ENCODE measurements at regions not wholly inside any gene's neighbourhood (a gene's known extent, or its start where the extent isn't known, plus 50 kb on each side); places are given as distances from the start of the nearest gene placed in this dataset.

GRCh38 chr1:217150366-217150765 is 427.1 kb upstream of the ESRRG start:
- no peaks in the 10 kb centered on the region for H3K4me1 ChIP-seq
- no peak overlapping the region for H3K27ac ChIP-seq
- intact Hi-C loops (cut with DNase I): no loop called here
- no peak overlapping the region for H3K4me3 ChIP-seq
- no peak for TF ChIP-seq POLR2A (IDR thresholded peaks at IDR 0.05)
- TF ChIP-seq, protein P1, sequence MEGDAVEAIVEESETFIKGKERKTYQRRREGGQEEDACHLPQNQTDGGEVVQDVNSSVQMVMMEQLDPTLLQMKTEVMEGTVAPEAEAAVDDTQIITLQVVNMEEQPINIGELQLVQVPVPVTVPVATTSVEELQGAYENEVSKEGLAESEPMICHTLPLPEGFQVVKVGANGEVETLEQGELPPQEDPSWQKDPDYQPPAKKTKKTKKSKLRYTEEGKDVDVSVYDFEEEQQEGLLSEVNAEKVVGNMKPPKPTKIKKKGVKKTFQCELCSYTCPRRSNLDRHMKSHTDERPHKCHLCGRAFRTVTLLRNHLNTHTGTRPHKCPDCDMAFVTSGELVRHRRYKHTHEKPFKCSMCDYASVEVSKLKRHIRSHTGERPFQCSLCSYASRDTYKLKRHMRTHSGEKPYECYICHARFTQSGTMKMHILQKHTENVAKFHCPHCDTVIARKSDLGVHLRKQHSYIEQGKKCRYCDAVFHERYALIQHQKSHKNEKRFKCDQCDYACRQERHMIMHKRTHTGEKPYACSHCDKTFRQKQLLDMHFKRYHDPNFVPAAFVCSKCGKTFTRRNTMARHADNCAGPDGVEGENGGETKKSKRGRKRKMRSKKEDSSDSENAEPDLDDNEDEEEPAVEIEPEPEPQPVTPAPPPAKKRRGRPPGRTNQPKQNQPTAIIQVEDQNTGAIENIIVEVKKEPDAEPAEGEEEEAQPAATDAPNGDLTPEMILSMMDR (IDR thresholded peaks at IDR 0.05): no peak
- ATAC-seq (no peak), DNase-seq (no peak)
- H3K27me3 ChIP-seq: no peaks in the 10 kb centered on the region
- no peaks in the 10 kb centered on the region for H3K9me3 ChIP-seq
- H3K36me3 ChIP-seq: no peaks in the 10 kb centered on the region

DNA sequence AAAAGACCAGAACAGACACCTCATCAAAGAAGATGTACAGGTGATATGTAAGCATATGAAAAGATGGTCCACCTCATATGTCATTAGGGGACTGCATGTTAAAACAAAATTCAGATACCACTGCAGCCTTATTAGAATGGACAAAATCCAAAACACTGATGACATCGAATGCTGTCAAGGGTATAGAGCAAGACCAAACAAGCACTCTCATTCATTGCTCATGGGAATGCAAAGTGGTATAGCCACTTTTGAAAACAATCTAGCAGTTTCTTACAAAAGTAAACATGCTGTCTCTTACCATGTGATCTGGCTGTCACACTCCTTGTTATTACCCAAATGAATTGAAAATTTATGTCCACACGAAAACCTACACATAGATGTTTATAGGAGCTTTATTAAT is 426.6 kb upstream of the ESRRG start:
- TF ChIP-seq, protein P1 (IDR thresholded peaks at IDR 0.05): no peak
- no peak for TF ChIP-seq POLR2A (IDR thresholded peaks at IDR 0.05)
- DNase-seq: no peak
- intact Hi-C loops (cut with DNase I): no loop called here
- WGBS (ENCODE audit: insufficient coverage, low coverage, low lambda C conversion rate, missing lambda C conversion rate): 42% methylated on average over 2 of the region's 2 CpGs
- Histone ChIP-seq H3K27me3 (no peaks in the 10 kb centered on the region), H3K4me3 (no peak overlapping the region), H3K9me3 (no peaks in the 10 kb centered on the region), H3K36me3 (no peaks in the 10 kb centered on the region), H3K27ac (no peak overlapping the region), H3K4me1 (no peaks in the 10 kb centered on the region)
- no peak for ATAC-seq

GRCh38 chr1:217141711-217142110 is 418.5 kb upstream of the ESRRG start:
- intact Hi-C loops (cut with DNase I): no loop called here
- no peaks in the 10 kb centered on the region for H3K27me3 ChIP-seq
- H3K36me3 ChIP-seq: no peaks in the 10 kb centered on the region
- TF ChIP-seq POLR2A (IDR thresholded peaks at IDR 0.05): no peak
- TF ChIP-seq, protein P1 (IDR thresholded peaks at IDR 0.05): no peak
- no peak overlapping the region for H3K4me3 ChIP-seq
- no peak overlapping the region for H3K27ac ChIP-seq
- H3K4me1 ChIP-seq: peaks cover 0 to 3% (median 0%) of the 10 kb centered on the region in 4 donors
- WGBS (ENCODE audit: insufficient coverage, low coverage, low lambda C conversion rate, missing lambda C conversion rate): 63% methylated on average over 2 of the region's 2 CpGs
- DNase-seq: no peak
- no peaks in the 10 kb centered on the region for H3K9me3 ChIP-seq
- ATAC-seq: no peak

- no peaks in the 10 kb centered on the region for H3K9me3 ChIP-seq
- H3K4me1 ChIP-seq: peaks cover 0 to 10% (median 0%) of the 10 kb centered on the region in 4 donors
- H3K4me3 ChIP-seq: no peak overlapping the region
- intact Hi-C loops (cut with DNase I): no loop called here
- DNase-seq (no peak), ATAC-seq (no peak)
- no peak overlapping the region for H3K27ac ChIP-seq
- no peak for TF ChIP-seq POLR2A (IDR thresholded peaks at IDR 0.05)
- TF ChIP-seq, protein P1 (IDR thresholded peaks at IDR 0.05): no peak
- no peaks in the 10 kb centered on the region for H3K36me3 ChIP-seq
- peaks cover 0 to 5% of the 10 kb centered on the region in 2 donors for H3K27me3 ChIP-seq
- 10% methylated on average over 28 of the region's 30 CpGs for whole genome bisulfite sequencing (ENCODE audit: insufficient coverage, low coverage, low lambda C conversion rate, missing lambda C conversion rate)
Observed at GRCh38 chr1:217140041-217140901, 417.0 kb upstream of the ESRRG start.
